Endothelial cell of umbilical vein (primary cell): ENCODE measurements at regions not wholly inside any gene's neighbourhood (a gene's known extent, or its start where the extent isn't known, plus 50 kb on each side); places are given as distances from the start of the nearest gene placed in this dataset.

Source experiments
- BruUV-seq: library from RNA; stranded (reverse); fragments of 400-500 nt; replicated peaks from 2 replicates; lab custom pipeline; 2021; lab: Mats Ljungman, UMichigan
- CTCF ChIA-PET: fragments of 300-600, 350-600 bp; sonication (Branson Sonifier 250); formaldehyde crosslinking; loops from one replicate; lab custom pipeline; 2021; ENCODE audit warnings: antibody characterized with exemption, inconsistent platforms; lab: Charles Lee
- POLR2A ChIA-PET: fragments of 300-600, 350-600 bp; sonication (Branson Sonifier 250); formaldehyde crosslinking; loops from one replicate; lab custom pipeline; 2021; ENCODE audit warnings: antibody characterized with exemption, inconsistent platforms; lab: Charles Lee
- DNase-seq: peaks from one replicate; pipeline ENCODE4 v3.0.0-alpha.2; 2011; ENCODE audit warnings: low read depth, low spot score
- FAIRE-seq: peaks from 2 replicates; lab custom pipeline; 2011; peaks lifted over from hg19 to GRCh38; lab: Jason Lieb, UNC
- H2AFZ ChIP-seq: 2 replicates; pipeline ENCODE4 v1.6.0; 2012; ENCODE audit warnings: low read depth, low read length, control low read depth, inconsistent platforms
- H3K27ac ChIP-seq: 2 replicates; pipeline ENCODE4 v1.5.1; 2011; ENCODE audit warnings: low read depth, mild to moderate bottlenecking, control low read depth, low read length, moderate library complexity; ENCODE audit not compliant: insufficient read depth
- H3K27me3 ChIP-seq, 2 experiments: 2 replicates each; pipeline versions ENCODE4 v1.6.0 to v1.6.1; 2011; ENCODE audit warnings: low read length in 2 of 2, mixed read lengths in 1 of 2; ENCODE audit not compliant: control insufficient read depth in 2 of 2, insufficient read depth in 2 of 2
- H3K36me3 ChIP-seq, 2 experiments: 2 replicates in 1 of 2; 3 replicates in 1 of 2; pipeline ENCODE4 v1.5.1; 2011; ENCODE audit warnings: low read length in 2 of 2, mild to moderate bottlenecking in 1 of 2, moderate library complexity in 1 of 2; ENCODE audit not compliant: control insufficient read depth in 2 of 2, insufficient read depth in 2 of 2; ENCODE audit errors: extremely low read depth in 1 of 2
- H3K4me1 ChIP-seq: 3 replicates; pipeline ENCODE4 v1.5.1; 2011; ENCODE audit warnings: mild to moderate bottlenecking, low read length; ENCODE audit not compliant: control insufficient read depth, insufficient read depth; ENCODE audit errors: extremely low read depth
- H3K4me2 ChIP-seq: 2 replicates; pipeline ENCODE4 v1.6.1; 2011; ENCODE audit warnings: low read length, control low read depth, mixed read lengths; ENCODE audit not compliant: insufficient read depth
- H3K4me3 ChIP-seq, 3 experiments: fragments of 200-600 bp in 1 of 3; sonication (generic), shearing (Covaris generic) in 1 of 3; replicated peaks in 1 of 3; 2 replicates each; pipeline ENCODE4 v1.5.1; 2011 to 2016; ENCODE audit warnings: control low read depth in 3 of 3, low read length in 3 of 3, mild to moderate bottlenecking in 2 of 3, inconsistent platforms in 1 of 3, low read depth in 1 of 3, moderate library complexity in 1 of 3; ENCODE audit not compliant: insufficient read depth in 1 of 3
- H3K79me2 ChIP-seq: 2 replicates; pipeline ENCODE4 v1.6.0; 2012; ENCODE audit warnings: low read length, inconsistent platforms; ENCODE audit not compliant: control insufficient read depth, insufficient read depth
- H3K9ac ChIP-seq: replicated peaks from 2 replicates; pipeline ENCODE3; 2011; ENCODE audit warnings: low read length, control low read depth; ENCODE audit not compliant: insufficient read depth; ENCODE audit errors: extremely low read depth
- H3K9me1 ChIP-seq: replicated peaks from 3 replicates; pipeline ENCODE4 v1.6.0; 2011; ENCODE audit warnings: mild to moderate bottlenecking, low read length; ENCODE audit not compliant: control insufficient read depth, insufficient read depth; ENCODE audit errors: extremely low read depth
- H3K9me3 ChIP-seq: replicated peaks from 2 replicates; pipeline ENCODE4 v1.5.1; 2012; ENCODE audit warnings: low read length, inconsistent platforms; ENCODE audit not compliant: control insufficient read depth, insufficient read depth
- H4K20me1 ChIP-seq: replicated peaks from 2 replicates; pipeline ENCODE3; 2011; ENCODE audit warnings: mild to moderate bottlenecking, low read length; ENCODE audit not compliant: control insufficient read depth, insufficient read depth; ENCODE audit errors: extremely low read depth
- EZH2 ChIP-seq: IDR thresholded peaks from 2 replicates; pipeline ENCODE4 v1.6.1; 2012; ENCODE audit warnings: borderline replicate concordance, low read depth, mild to moderate bottlenecking, moderate library complexity, low read length, inconsistent platforms; ENCODE audit not compliant: severe bottlenecking
- FOS ChIP-seq: IDR thresholded peaks from 2 replicates; pipeline ENCODE4 v1.6.1; 2011; ENCODE audit warnings: mild to moderate bottlenecking, low read length, moderate library complexity, borderline replicate concordance; ENCODE audit not compliant: insufficient read depth
- GATA2 ChIP-seq: IDR thresholded peaks from 2 replicates; pipeline ENCODE4 v1.7.0; 2011; ENCODE audit warnings: low read depth, mild to moderate bottlenecking, moderate library complexity, mixed read lengths, low read length; ENCODE audit not compliant: insufficient read length, insufficient read depth
- JUN ChIP-seq: IDR thresholded peaks from 2 replicates; pipeline ENCODE4 v1.6.1; 2011; ENCODE audit warnings: borderline replicate concordance, low read depth; ENCODE audit not compliant: insufficient read length, insufficient read depth
- MYC ChIP-seq: IDR thresholded peaks from one replicate; pipeline ENCODE4 v1.6.1; 2011; ENCODE audit warnings: mild to moderate bottlenecking, low read depth, low read length
- POLR2A ChIP-seq: IDR thresholded peaks from 2 replicates; pipeline ENCODE4 v1.6.1; 2012; ENCODE audit warnings: low read depth, mild to moderate bottlenecking, control low read depth, low read length
- POLR2AphosphoS5 ChIP-seq: IDR thresholded peaks from 2 replicates; pipeline ENCODE4 v1.6.1; 2012; ENCODE audit warnings: low read depth, mild to moderate bottlenecking, control low read depth, low read length, moderate library complexity; ENCODE audit not compliant: insufficient read depth
- dilution Hi-C: fragments of 300-500 bp; cut with MboI; formaldehyde crosslinking; loops from one replicate; pipeline ENCODE4 v1.15.0; 2019; ENCODE audit warnings: low sequenced_read_pairs; ENCODE audit not compliant: extremely low pct_ligation_motif_present
- intact Hi-C: fragments of 100-400 bp; cut with micrococcal nuclease; formaldehyde crosslinking; loops from one replicate; pipeline ENCODE4 v1.10.0; 2022
- TF ChIP-seq, protein P1 (sequence below), 2 donors: IDR thresholded peaks; 1 replicate in 1 of 2; 2 replicates in 1 of 2; pipeline ENCODE4 v1.5.1; 2011; ENCODE audit warnings: low read length in 2 of 2, mild to moderate bottlenecking in 2 of 2, moderate library complexity in 2 of 2, control low read depth in 1 of 2, inconsistent platforms in 1 of 2, low read depth in 1 of 2; ENCODE audit not compliant: insufficient read depth in 1 of 2; ENCODE audit errors: extremely low read depth in 1 of 2
- TF ChIP-seq, protein P2 (sequence below): IDR thresholded peaks from 2 replicates; pipeline ENCODE4 v1.6.1; 2011; ENCODE audit not compliant: insufficient read depth, insufficient read length

DNA sequence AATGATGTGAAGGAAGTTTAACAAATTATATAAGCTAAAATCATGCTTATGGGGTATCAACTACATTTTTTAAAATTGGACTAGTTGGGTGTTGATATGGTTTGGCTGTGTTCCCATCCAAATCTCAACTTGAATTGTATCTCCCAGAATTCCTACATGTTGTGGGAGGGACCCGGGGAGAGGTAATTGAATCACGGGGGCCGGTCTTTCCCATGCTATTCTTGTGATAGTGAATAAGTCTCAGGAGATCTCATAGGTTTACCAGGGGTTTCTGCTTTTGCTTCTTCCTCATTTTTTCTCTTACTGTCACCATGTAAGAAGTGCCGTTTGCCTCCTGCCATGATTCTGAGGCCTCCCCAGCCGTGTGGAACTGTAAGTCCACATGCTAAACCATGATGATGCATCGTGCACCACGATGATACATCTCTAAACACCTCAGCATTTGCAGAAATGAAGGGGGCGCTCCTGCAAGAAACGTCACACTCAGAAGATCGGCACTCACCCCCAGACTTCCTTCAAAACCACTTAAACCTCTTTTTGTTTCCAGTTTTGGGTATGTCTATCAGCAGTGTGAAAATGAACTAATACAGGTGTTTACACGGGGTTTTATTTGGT lies 340.0 kb downstream of the SHANK2 start:
- H3K9me1 ChIP-seq: no peaks in the 10 kb centered on the region
- POLR2A ChIA-PET: no interaction called here
- H3K27ac ChIP-seq: no peak overlapping the region
- peaks cover 1% of the 10 kb centered on the region for H3K9me3 ChIP-seq
- H3K4me3 ChIP-seq: no peak overlapping the region
- H3K36me3 ChIP-seq: no peaks in the 10 kb centered on the region
- no peak for DNase-seq
- BruUV-seq: no TSS peak
- CTCF ChIA-PET: no interaction called here
- TF ChIP-seq FOS: no peak
- TF ChIP-seq, protein P1, sequence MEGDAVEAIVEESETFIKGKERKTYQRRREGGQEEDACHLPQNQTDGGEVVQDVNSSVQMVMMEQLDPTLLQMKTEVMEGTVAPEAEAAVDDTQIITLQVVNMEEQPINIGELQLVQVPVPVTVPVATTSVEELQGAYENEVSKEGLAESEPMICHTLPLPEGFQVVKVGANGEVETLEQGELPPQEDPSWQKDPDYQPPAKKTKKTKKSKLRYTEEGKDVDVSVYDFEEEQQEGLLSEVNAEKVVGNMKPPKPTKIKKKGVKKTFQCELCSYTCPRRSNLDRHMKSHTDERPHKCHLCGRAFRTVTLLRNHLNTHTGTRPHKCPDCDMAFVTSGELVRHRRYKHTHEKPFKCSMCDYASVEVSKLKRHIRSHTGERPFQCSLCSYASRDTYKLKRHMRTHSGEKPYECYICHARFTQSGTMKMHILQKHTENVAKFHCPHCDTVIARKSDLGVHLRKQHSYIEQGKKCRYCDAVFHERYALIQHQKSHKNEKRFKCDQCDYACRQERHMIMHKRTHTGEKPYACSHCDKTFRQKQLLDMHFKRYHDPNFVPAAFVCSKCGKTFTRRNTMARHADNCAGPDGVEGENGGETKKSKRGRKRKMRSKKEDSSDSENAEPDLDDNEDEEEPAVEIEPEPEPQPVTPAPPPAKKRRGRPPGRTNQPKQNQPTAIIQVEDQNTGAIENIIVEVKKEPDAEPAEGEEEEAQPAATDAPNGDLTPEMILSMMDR (IDR thresholded peaks at IDR 0.05; ENCODE audit: extremely low read depth in 1 of 2, insufficient read depth in 1 of 2, low read depth in 1 of 2, low read length in 2 of 2): no peak
- no peak for TF ChIP-seq GATA2
- no peak for TF ChIP-seq MYC
- TF ChIP-seq, protein P2, sequence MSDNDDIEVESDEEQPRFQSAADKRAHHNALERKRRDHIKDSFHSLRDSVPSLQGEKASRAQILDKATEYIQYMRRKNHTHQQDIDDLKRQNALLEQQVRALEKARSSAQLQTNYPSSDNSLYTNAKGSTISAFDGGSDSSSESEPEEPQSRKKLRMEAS: no peak
- no peak for TF ChIP-seq JUN
- TF ChIP-seq POLR2AphosphoS5: no peak
- TF ChIP-seq POLR2A: no peak
- TF ChIP-seq EZH2: no peak
- H3K9ac ChIP-seq: no peak overlapping the region
- intact Hi-C loops: no loop called here
- H2AFZ ChIP-seq: no peak overlapping the region
- H3K27me3 ChIP-seq: no peaks in the 10 kb centered on the region
- FAIRE-seq: no peak
- dilution Hi-C loops: no loop called here
- H3K79me2 ChIP-seq: no peaks in the 10 kb centered on the region
- no peaks in the 10 kb centered on the region for H4K20me1 ChIP-seq
- H3K4me2 ChIP-seq: no peak overlapping the region
- H3K4me1 ChIP-seq: no peaks in the 10 kb centered on the region
